Astrocyte of the cerebellum (primary cell): ENCODE measurements at regions not wholly inside any gene's neighbourhood (a gene's known extent, or its start where the extent isn't known, plus 50 kb on each side); places are given as distances from the start of the nearest gene placed in this dataset.
"Not testable (repeated sequence)": the region's sequence is repeated elsewhere in the genome, so short reads cannot be mapped to it uniquely, and the experiment has no call there.

Source experiments
- DNase-seq: peaks from one replicate; pipeline ENCODE4 v3.0.0-alpha.2; 2011; ENCODE audit warnings: low read depth
- H3K4me3 ChIP-seq: 2 replicates; pipeline ENCODE4 v1.5.1; 2011; ENCODE audit warnings: mild to moderate bottlenecking, low read depth, low read length, moderate library complexity
- in situ Hi-C: cut with HindIII; loops from 2 replicates; pipeline ENCODE4 v1.10.0; 2017; ENCODE audit warnings: low sequenced_read_pairs
- TF ChIP-seq, protein P1 (sequence below): IDR thresholded peaks from 2 replicates; pipeline ENCODE4 v1.5.1; 2012; ENCODE audit warnings: low read length, low read depth, moderate library complexity, mild to moderate bottlenecking; ENCODE audit errors: missing control alignments

DNA sequence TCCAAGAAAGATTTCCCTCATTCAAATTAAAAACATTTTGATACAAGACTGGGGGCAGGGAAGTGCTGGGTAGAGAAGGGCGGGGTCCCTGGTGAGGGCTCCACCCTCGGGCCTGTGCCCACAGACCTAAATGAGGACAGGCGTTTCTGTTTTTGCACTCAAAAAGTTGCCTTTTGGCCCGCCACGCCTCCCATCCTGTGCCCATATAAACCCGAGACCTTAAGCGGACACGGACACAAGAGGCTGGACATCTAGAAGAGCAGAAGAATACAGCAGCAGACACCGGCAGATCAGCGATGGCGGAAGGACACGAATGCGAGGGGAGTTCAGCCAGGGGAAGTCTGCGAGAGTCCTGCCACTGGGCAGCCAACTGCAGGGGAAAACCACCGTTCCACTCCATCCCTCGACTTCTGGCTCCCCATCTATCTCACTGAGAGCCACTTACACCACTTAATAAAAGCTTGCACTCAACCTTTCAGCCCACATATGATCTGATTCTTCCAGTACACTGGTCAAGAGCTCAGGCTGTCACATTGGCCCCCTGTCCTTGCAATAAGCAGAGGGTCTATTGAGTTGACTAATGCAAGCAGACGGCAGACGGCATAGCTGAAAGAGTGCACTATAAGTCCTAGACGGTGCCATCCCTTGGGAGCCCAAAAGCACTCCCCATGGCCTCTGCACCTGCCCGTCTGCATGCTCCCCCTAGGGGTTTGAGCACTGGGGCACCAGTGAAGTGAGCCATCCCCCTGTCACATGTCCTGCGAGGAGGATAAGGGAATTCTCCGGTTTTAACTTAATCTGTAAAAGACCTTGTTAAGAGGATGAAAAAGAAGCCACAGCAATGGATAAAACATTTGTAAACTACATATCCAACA, 181.8 kb upstream of the PRSS1 start:
- DNase-seq, result no peak
- no peak overlapping the region for H3K4me3 ChIP-seq
- TF ChIP-seq, protein P1, sequence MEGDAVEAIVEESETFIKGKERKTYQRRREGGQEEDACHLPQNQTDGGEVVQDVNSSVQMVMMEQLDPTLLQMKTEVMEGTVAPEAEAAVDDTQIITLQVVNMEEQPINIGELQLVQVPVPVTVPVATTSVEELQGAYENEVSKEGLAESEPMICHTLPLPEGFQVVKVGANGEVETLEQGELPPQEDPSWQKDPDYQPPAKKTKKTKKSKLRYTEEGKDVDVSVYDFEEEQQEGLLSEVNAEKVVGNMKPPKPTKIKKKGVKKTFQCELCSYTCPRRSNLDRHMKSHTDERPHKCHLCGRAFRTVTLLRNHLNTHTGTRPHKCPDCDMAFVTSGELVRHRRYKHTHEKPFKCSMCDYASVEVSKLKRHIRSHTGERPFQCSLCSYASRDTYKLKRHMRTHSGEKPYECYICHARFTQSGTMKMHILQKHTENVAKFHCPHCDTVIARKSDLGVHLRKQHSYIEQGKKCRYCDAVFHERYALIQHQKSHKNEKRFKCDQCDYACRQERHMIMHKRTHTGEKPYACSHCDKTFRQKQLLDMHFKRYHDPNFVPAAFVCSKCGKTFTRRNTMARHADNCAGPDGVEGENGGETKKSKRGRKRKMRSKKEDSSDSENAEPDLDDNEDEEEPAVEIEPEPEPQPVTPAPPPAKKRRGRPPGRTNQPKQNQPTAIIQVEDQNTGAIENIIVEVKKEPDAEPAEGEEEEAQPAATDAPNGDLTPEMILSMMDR, result no peak
- in situ Hi-C loops, result no loop called here

DNA sequence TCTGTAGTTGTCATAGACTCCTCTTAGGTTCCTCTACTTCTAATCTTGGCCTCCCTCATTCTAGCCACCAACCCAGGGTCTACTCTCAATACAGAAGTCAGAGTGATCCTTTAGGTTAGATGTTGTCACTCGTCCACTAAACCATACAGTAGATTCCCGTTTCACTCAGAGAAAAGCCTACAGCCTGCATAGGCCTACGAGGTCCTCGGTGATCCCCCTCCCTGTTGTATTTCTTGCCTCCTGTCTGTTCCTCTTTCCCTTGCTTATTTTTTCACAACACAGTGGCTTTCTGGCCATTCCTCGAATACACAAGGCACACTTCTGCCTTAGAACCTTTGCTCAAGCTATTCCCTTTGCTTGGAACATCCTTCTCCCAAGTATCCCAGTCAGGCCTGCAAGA, 183.0 kb upstream of the PRSS1 start:
- no peak for DNase-seq
- TF ChIP-seq, protein P1, result no peak
- no peak overlapping the region for H3K4me3 ChIP-seq
- in situ Hi-C loops, result no loop called here

DNA sequence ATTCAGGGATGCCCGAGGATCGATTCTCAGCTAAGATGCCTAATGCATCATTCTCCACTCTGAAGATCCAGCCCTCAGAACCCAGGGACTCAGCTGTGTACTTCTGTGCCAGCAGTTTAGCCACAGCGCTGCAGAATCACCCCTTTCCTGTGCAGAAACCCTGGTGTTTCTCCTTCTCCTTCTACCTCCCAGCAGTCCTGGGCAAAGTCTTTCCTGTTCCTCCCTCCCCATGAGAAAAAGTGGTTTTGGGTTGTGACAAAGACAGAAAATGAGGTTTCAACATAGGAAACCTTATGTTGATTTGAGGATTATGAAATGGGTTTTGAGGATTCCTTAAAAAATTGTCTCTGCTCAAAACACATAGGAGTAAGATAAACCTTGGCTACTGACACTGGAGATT, 185.1 kb upstream of the PRSS1 start:
- H3K4me3 ChIP-seq, DNase-seq, in situ Hi-C loops: not testable (repeated sequence)

DNA sequence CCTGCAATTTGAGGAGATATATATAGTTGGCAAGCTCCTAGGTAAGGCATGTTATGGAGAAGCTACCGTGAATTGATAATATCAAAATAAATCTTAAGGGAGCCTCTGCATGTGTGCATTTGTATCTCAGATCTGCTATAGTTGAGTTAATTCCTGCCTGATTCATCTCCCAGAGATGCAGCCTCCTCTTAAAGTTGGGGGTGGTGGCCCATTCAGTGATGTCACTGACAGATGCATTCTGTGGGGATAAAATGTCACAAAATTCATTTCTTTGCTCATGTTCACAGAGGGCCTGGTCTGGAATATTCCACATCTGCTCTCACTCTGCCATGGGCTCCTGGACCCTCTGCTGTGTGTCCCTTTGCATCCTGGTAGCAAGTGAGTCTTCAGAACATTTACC, 185.8 kb upstream of the PRSS1 start:
- H3K4me3 ChIP-seq, result no peak overlapping the region
- DNase-seq, result no peak
- in situ Hi-C loops, result no loop called here
- TF ChIP-seq, protein P1, result no peak

DNA sequence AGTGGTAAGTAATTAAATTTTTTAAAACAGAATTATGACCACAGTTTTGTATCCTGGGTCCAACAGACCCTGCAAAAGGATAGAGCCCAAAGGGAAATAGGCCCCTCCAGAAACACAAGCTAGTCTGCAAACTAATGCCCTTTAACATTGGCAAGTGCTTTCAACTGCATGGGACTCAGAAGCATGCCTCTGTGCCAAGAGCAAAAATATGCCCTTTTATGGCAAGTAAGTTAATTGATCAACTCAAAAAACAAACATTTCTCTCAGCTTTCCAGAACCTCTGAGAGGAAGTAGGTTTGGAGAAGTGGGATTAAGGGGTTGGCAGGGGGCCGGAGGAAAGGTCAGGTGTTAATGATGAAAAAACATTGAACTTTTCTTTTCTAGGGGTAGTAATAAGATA, 186.6 kb upstream of the PRSS1 start:
- DNase-seq, result no peak
- in situ Hi-C loops, result no loop called here
- TF ChIP-seq, protein P1, result no peak
- no peak overlapping the region for H3K4me3 ChIP-seq

DNA sequence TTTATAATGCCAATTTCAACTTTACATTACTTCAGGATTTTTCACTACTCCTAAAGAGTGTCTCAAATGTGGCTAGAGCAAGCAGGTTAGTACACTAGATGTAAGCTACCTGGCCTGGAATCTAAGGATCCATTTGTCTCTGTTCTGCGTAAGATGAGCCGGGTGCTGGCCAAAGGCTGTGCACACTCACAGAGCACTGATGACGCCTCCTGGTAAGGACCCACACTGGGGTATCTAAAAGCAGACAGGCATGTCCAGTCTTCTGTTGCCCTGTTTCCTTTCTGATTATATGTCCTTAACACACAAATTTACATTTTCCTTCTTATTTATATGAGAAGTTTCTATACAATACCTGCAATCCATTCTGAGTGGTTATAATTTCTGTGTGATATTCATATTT, 187.9 kb upstream of the PRSS1 start:
- DNase-seq, H3K4me3 ChIP-seq, in situ Hi-C loops: not testable (repeated sequence)

DNA sequence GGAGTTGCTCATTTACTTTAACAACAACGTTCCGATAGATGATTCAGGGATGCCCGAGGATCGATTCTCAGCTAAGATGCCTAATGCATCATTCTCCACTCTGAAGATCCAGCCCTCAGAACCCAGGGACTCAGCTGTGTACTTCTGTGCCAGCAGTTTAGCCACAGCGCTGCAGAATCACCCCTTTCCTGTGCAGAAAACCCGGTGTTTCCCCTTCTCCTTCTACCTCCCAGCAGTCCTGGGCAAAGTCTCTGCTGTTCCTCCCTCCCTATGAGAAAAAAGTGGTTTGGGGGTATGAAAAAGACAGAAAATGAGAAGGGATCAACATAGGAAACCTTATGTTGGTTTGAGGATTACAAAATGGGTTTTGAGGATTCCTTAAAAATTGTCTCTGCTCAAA, 188.5 kb upstream of the PRSS1 start:
- H3K4me3 ChIP-seq, in situ Hi-C loops, DNase-seq: not testable (repeated sequence)

DNA sequence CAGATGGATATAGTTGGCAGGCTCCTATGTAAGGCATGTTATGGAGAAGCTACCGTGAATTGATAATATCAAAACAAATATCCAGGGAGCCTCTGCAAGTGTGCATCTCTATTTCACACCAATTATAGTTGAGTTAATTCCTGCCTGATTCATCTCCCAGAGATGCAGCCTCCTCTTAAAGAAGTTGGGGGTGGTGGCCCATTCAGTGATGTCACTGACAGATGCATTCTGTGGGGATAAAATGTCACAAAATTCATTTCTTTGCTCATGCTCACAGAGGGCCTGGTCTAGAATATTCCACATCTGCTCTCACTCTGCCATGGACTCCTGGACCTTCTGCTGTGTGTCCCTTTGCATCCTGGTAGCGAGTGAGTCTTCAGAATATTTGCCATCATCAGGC, 189.1 kb upstream of the PRSS1 start:
- DNase-seq, result no peak
- in situ Hi-C loops, result no loop called here
- no peak overlapping the region for H3K4me3 ChIP-seq
- TF ChIP-seq, protein P1, result no peak
